OCI-LY1 (cell line): ENCODE measurements at regions not wholly inside any gene's neighbourhood (a gene's known extent, or its start where the extent isn't known, plus 50 kb on each side); places are given as distances from the start of the nearest gene placed in this dataset.

ENCODE experiments used
- H2AFZ ChIP-seq: fragments of 200-600 bp; sonication (generic), shearing (Covaris generic); 2 replicates; pipeline ENCODE4 v1.6.0; 2014; ENCODE audit warnings: antibody characterized with exemption, mild to moderate bottlenecking, low read length
- H3F3A ChIP-seq: fragments of 200-600 bp; sonication (generic), shearing (Covaris generic); 2 replicates; pipeline ENCODE4 v1.6.0; 2014; ENCODE audit warnings: mild to moderate bottlenecking, antibody characterized with exemption, low read length, moderate library complexity; ENCODE audit not compliant: insufficient read depth
- H3K27ac ChIP-seq: fragments of 200-600 bp; sonication (generic); 2 replicates; pipeline ENCODE4 v1.5.1; 2014; ENCODE audit warnings: low read length, mixed run types, mild to moderate bottlenecking, low read depth; ENCODE audit not compliant: poor library complexity, severe bottlenecking
- H3K27me3 ChIP-seq: fragments of 200-600 bp; sonication (generic); 2 replicates; pipeline ENCODE4 v1.6.0; 2014; ENCODE audit warnings: antibody characterized with exemption, mild to moderate bottlenecking, low read length, moderate library complexity; ENCODE audit not compliant: insufficient read depth
- H3K36me3 ChIP-seq: fragments of 200-600 bp; sonication (generic); 2 replicates; pipeline ENCODE4 v1.6.1; 2014; ENCODE audit warnings: mild to moderate bottlenecking, antibody characterized with exemption, low read length, moderate library complexity, mixed read lengths; ENCODE audit not compliant: insufficient read depth
- H3K4me1 ChIP-seq: fragments of 200-600 bp; sonication (generic); 2 replicates; pipeline ENCODE4 v1.5.1; 2014; ENCODE audit warnings: mild to moderate bottlenecking, low read length, moderate library complexity; ENCODE audit not compliant: insufficient read depth, severe bottlenecking
- H3K4me2 ChIP-seq: fragments of 200-600 bp; sonication (generic), shearing (Covaris generic); 2 replicates; pipeline ENCODE4 v1.6.1; 2014; ENCODE audit warnings: low read length
- H3K4me3 ChIP-seq: fragments of 200-600 bp; sonication (generic); 2 replicates; pipeline ENCODE4 v1.5.1; 2014; ENCODE audit warnings: low read length, low read depth, mild to moderate bottlenecking, mixed read lengths; ENCODE audit not compliant: poor library complexity, severe bottlenecking
- H3K79me2 ChIP-seq: fragments of 200-600 bp; shearing (Covaris generic); 2 replicates; pipeline ENCODE4 v1.6.1; 2016; ENCODE audit warnings: mixed run types, low read length, mixed read lengths; ENCODE audit not compliant: insufficient read depth
- H3K9ac ChIP-seq: fragments of 200-600 bp; sonication (generic), shearing (Covaris generic); 2 replicates; pipeline ENCODE4 v1.6.1; 2014; ENCODE audit warnings: mild to moderate bottlenecking, low read length, mixed read lengths
- H3K9me2 ChIP-seq: fragments of 200-600 bp; sonication (generic), shearing (Covaris generic); 2 replicates; pipeline ENCODE4 v1.6.1; 2014; ENCODE audit warnings: low read depth, mild to moderate bottlenecking, low read length, mixed read lengths
- H3K9me3 ChIP-seq: fragments of 200-600 bp; shearing (Covaris generic); 2 replicates; pipeline ENCODE4 v1.6.1; 2014; ENCODE audit warnings: low read length, mixed read lengths
- H4K20me1 ChIP-seq: fragments of 200-600 bp; sonication (generic), shearing (Covaris generic); 2 replicates; pipeline ENCODE4 v1.6.0; 2016; ENCODE audit warnings: mild to moderate bottlenecking, low read length; ENCODE audit not compliant: insufficient read depth
- EZH2 ChIP-seq: fragments of 200-600 bp; sonication (generic), shearing (Covaris generic); IDR thresholded peaks from 2 replicates; pipeline ENCODE4 v1.8.0; 2017; ENCODE audit warnings: borderline replicate concordance, mixed run types, mild to moderate bottlenecking, antibody characterized with exemption, low read length, moderate library complexity, mixed read lengths
- TF ChIP-seq, protein P1 (sequence below): fragments of 200-600 bp; sonication (generic), shearing (Covaris generic); IDR thresholded peaks from 2 replicates; pipeline ENCODE4 v1.5.1; 2017; ENCODE audit warnings: mild to moderate bottlenecking, antibody characterized with exemption, low read length, moderate library complexity, mixed read lengths

DNA sequence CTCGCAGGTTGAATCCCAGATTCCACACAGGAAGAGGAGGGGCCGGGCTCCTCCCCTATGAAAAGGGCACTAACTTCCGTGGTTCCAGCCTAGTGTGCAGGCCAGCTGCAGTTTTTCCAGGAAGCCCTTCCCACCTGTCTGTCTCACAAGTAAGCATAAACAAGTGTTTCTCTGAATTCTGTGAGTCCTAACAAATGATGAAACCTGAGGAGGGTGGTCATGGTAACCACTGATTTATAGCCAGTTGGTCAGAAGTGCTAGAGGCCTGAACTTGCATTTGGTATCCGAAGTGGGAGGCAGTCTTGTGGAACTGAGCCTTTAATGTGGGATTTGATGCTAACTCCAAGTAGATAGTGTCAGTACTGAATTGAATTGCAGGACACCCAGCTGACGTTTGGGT is 54.7 kb upstream of the STEAP4 start:
- no peaks in the 10 kb centered on the region for H3K79me2 ChIP-seq
- no peaks in the 10 kb centered on the region for H3K9me3 ChIP-seq
- no peaks in the 10 kb centered on the region for H3K36me3 ChIP-seq
- H3K4me3 ChIP-seq, result no peak overlapping the region
- no peak for TF ChIP-seq EZH2
- TF ChIP-seq, protein P1, sequence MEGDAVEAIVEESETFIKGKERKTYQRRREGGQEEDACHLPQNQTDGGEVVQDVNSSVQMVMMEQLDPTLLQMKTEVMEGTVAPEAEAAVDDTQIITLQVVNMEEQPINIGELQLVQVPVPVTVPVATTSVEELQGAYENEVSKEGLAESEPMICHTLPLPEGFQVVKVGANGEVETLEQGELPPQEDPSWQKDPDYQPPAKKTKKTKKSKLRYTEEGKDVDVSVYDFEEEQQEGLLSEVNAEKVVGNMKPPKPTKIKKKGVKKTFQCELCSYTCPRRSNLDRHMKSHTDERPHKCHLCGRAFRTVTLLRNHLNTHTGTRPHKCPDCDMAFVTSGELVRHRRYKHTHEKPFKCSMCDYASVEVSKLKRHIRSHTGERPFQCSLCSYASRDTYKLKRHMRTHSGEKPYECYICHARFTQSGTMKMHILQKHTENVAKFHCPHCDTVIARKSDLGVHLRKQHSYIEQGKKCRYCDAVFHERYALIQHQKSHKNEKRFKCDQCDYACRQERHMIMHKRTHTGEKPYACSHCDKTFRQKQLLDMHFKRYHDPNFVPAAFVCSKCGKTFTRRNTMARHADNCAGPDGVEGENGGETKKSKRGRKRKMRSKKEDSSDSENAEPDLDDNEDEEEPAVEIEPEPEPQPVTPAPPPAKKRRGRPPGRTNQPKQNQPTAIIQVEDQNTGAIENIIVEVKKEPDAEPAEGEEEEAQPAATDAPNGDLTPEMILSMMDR, result no peak
- H3K27ac ChIP-seq, result no peak overlapping the region
- no peaks in the 10 kb centered on the region for H3K27me3 ChIP-seq
- no peaks in the 10 kb centered on the region for H3K4me1 ChIP-seq
- H3K9me2 ChIP-seq, result no peaks in the 10 kb centered on the region
- H3K4me2 ChIP-seq, result no peak overlapping the region
- no peaks in the 10 kb centered on the region for H4K20me1 ChIP-seq
- H3K9ac ChIP-seq, result no peak overlapping the region
- H3F3A ChIP-seq, result no peaks in the 10 kb centered on the region
- H2AFZ ChIP-seq, result no peak overlapping the region

DNA sequence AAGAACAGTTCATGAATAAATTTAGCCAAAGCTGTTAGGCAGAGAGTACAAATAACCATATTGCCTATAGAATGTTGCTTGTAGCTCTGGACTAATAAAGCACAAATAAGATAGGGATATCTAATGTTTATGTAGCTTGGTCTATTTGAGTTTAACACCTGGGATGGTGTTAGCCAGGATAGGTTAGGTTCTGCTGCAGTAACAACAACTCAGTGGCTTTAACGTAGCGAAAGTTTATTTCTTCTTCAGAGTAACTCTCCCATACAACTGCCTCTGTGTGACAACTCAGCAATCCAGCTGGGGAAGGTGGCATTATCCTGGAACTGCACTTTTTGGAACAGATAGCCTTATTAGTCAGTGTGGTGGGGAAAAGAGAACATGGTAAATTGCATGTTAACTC is 52.2 kb upstream of the STEAP4 start:
- no peaks in the 10 kb centered on the region for H3K9me2 ChIP-seq
- no peaks in the 10 kb centered on the region for H3F3A ChIP-seq
- H3K27ac ChIP-seq, result no peak overlapping the region
- no peaks in the 10 kb centered on the region for H3K9me3 ChIP-seq
- TF ChIP-seq, protein P1, result no peak
- no peak for TF ChIP-seq EZH2
- H3K27me3 ChIP-seq, result no peaks in the 10 kb centered on the region
- no peak overlapping the region for H3K9ac ChIP-seq
- H3K4me3 ChIP-seq, result no peak overlapping the region
- no peaks in the 10 kb centered on the region for H3K79me2 ChIP-seq
- no peaks in the 10 kb centered on the region for H3K4me1 ChIP-seq
- no peak overlapping the region for H2AFZ ChIP-seq
- H3K4me2 ChIP-seq, result no peak overlapping the region
- H3K36me3 ChIP-seq, result no peaks in the 10 kb centered on the region
- H4K20me1 ChIP-seq, result no peaks in the 10 kb centered on the region

DNA sequence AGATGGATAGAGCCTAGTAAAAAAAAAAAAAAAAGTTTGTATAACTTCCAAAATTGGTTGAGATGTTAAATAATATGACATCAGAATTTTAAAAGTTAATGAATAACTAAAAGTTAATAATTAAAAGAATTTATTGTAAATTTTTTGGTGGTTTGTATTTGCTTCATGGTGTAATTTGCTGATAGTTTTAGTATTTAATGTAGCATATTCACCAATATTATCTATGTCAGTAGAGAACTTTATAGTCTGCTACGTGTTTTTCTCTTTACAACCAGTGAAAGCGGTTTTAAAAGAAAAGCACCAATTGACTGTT is 51.8 kb upstream of the STEAP4 start:
- Histone ChIP-seq H2AFZ (no peak overlapping the region), H3K27ac (no peak overlapping the region), H3K9ac (no peak overlapping the region), H3K4me2 (no peak overlapping the region), H3K9me3 (no peaks in the 10 kb centered on the region), H3F3A (no peaks in the 10 kb centered on the region), H3K36me3 (no peaks in the 10 kb centered on the region), H4K20me1 (no peaks in the 10 kb centered on the region), H3K4me3 (no peak overlapping the region), H3K27me3 (no peaks in the 10 kb centered on the region), H3K9me2 (no peaks in the 10 kb centered on the region), H3K4me1 (no peaks in the 10 kb centered on the region), H3K79me2 (no peaks in the 10 kb centered on the region)
- TF ChIP-seq, protein P1, result no peak
